DOHH2 (cell line): ENCODE measurements at regions not wholly inside any gene's neighbourhood (a gene's known extent, or its start where the extent isn't known, plus 50 kb on each side); places are given as distances from the start of the nearest gene placed in this dataset.

Source experiments
- CTCF ChIP-seq: fragments of 200-600 bp; sonication (generic); IDR thresholded peaks from one replicate; pipeline ENCODE4 v1.5.1; 2014; ENCODE audit warnings: antibody characterized with exemption, mild to moderate bottlenecking, low read depth, low read length; ENCODE audit not compliant: poor library complexity, severe bottlenecking
- EZH2phosphoT487 ChIP-seq: fragments of 200-600 bp; sonication (generic); IDR thresholded peaks from 2 replicates; pipeline ENCODE4 v1.6.1; 2017; ENCODE audit warnings: borderline replicate concordance, mild to moderate bottlenecking, antibody characterized with exemption, low read length, moderate library complexity, mixed read lengths

GRCh38 chr10:62688971-62689700 lies 115.4 kb upstream of the ADO start:
- TF ChIP-seq CTCF (no peak), EZH2phosphoT487 (no peak)
